ENCODE measurements at regions not wholly inside any gene's neighbourhood (a gene's known extent, or its start where the extent isn't known, plus 50 kb on each side); places are given as distances from the start of the nearest gene placed in this dataset.

GRCh38 chr9:73426269-73426668 lies 274.6 kb downstream of the ANXA1 start (continued):
- TF ChIP-seq ZNF331 (CRISPR knock-in tag; IDR thresholded peaks at IDR 0.05; ENCODE audit: low read depth) (no peak), EZH2phosphoT487 (IDR thresholded peaks at IDR 0.05; ENCODE audit: unreplicated experiment) (no peak), CREB1 (CRISPR knock-in tag; IDR thresholded peaks at IDR 0.05; ENCODE audit: low read depth) (no peak), REST (IDR thresholded peaks at IDR 0.05; ENCODE audit: unreplicated experiment) (no peak), JUNB (IDR thresholded peaks at IDR 0.05; ENCODE audit: unreplicated experiment) (no peak), ZNF114 (CRISPR knock-in tag; IDR thresholded peaks at IDR 0.05) (no peak), STAT1 (IDR thresholded peaks at IDR 0.05; ENCODE audit: unreplicated experiment) (no peak), NANOG (IDR thresholded peaks at IDR 0.05; ENCODE audit: borderline replicate concordance) (no peak), ETS1 (IDR thresholded peaks at IDR 0.05) (no peak)

GRCh38 chr9:73434826-73435225 lies 283.2 kb downstream of the ANXA1 start:
- ATAC-seq, result no peak
- Histone ChIP-seq H3K79me2 (replicated peaks; ENCODE audit: insufficient read depth) (no peaks in the 10 kb centered on the region), H3K9me2 (ENCODE audit: insufficient read depth) (no peaks in the 10 kb centered on the region), H3K36me3 (ENCODE audit: insufficient read depth) (no peaks in the 10 kb centered on the region), H3K4me1 (ENCODE audit: insufficient read depth) (no peaks in the 10 kb centered on the region; the same call in 1 of the 2 replicates), H3K4me2 (no peak overlapping the region), H4K20me1 (replicated peaks; ENCODE audit: insufficient read depth) (no peaks in the 10 kb centered on the region), H3K27ac (ENCODE audit: low read depth) (no peak overlapping the region), H2AFZ (0 out of 2 replicates have a peak overlapping the region, but pooled peaks have one; percentile 28), H3F3A (replicated peaks; ENCODE audit: low read depth) (no peaks in the 10 kb centered on the region), H3K27me3 (ENCODE audit: insufficient read depth) (no peaks in the 10 kb centered on the region), H3K4me3 (no peak overlapping the region)
- no peak overlapping the region for H3K4me3 Mint-ChIP-seq
- no peak overlapping the region for H3K27ac Mint-ChIP-seq
- DNase-seq (ENCODE audit: low spot score), result no peak
- 0 out of 3 replicates have a peak, but pooled peaks cover 2% of the 10 kb centered on the region for H3K4me1 Mint-ChIP-seq
- peaks cover 2% of the 10 kb centered on the region for H3K27me3 Mint-ChIP-seq (ENCODE audit: insufficient read depth, low read depth, poor library complexity)
- H3K9me3 Mint-ChIP-seq, result no peaks in the 10 kb centered on the region
- no peaks in the 10 kb centered on the region for H3K36me3 Mint-ChIP-seq (ENCODE audit: low read depth)
- TF ChIP-seq REST (IDR thresholded peaks at IDR 0.05; ENCODE audit: unreplicated experiment), result no peak
- TF ChIP-seq JUNB (IDR thresholded peaks at IDR 0.05; ENCODE audit: unreplicated experiment), result no peak
- no peak for TF ChIP-seq EZH2phosphoT487 (IDR thresholded peaks at IDR 0.05; ENCODE audit: unreplicated experiment)
- TF ChIP-seq ZNF114 (CRISPR knock-in tag; IDR thresholded peaks at IDR 0.05), result no peak
- no peak for TF ChIP-seq EZH2 (IDR thresholded peaks at IDR 0.05; ENCODE audit: low read depth, unreplicated experiment)
- no peak for TF ChIP-seq CTCF (conservative IDR thresholded peaks at IDR 0.05; ENCODE audit: low read depth in 2 of 2)
- no peak for TF ChIP-seq STAT1 (IDR thresholded peaks at IDR 0.05; ENCODE audit: unreplicated experiment)
- TF ChIP-seq POLR2AphosphoS5 (IDR thresholded peaks at IDR 0.05; ENCODE audit: low read depth), result no peak
- no peak for TF ChIP-seq CREB1 (CRISPR knock-in tag; IDR thresholded peaks at IDR 0.05; ENCODE audit: low read depth)
- no peak for TF ChIP-seq ZNF331 (CRISPR knock-in tag; IDR thresholded peaks at IDR 0.05; ENCODE audit: low read depth)
